Fibroblast of mammary gland (primary cell): ENCODE measurements at regions not wholly inside any gene's neighbourhood (a gene's known extent, or its start where the extent isn't known, plus 50 kb on each side); places are given as distances from the start of the nearest gene placed in this dataset.

ENCODE experiments used
- DNase-seq: peaks from one replicate; pipeline ENCODE4 v3.0.0-alpha.2; 2010; ENCODE audit warnings: low read depth
- H3K4me3 ChIP-seq: 2 replicates; pipeline ENCODE4 v1.5.1; 2011; ENCODE audit warnings: low read depth, mild to moderate bottlenecking, low read length, moderate library complexity; ENCODE audit not compliant: control insufficient read depth
- CTCF ChIP-seq: conservative IDR thresholded peaks from 2 replicates; pipeline ENCODE4 v1.5.1; 2011; ENCODE audit warnings: low read depth, low read length, inconsistent platforms; ENCODE audit not compliant: control insufficient read depth, insufficient read depth

GRCh38 chr6:50461696-50462095 lies 251.6 kb upstream of the TFAP2D start:
- TF ChIP-seq CTCF = no peak

GRCh38 chr6:50463931-50464330 lies 249.4 kb upstream of the TFAP2D start:
- DNase-seq = no peak
- no peak overlapping the region for H3K4me3 ChIP-seq
- no peak for TF ChIP-seq CTCF

More at GRCh38 chr6:50461696-50462095, 251.6 kb upstream of the TFAP2D start:
- DNase-seq = no peak
- H3K4me3 ChIP-seq = no peak overlapping the region

GRCh38 chr6:50467931-50468330 lies 245.4 kb upstream of the TFAP2D start:
- H3K4me3 ChIP-seq = no peak overlapping the region
- DNase-seq = no peak
- TF ChIP-seq CTCF = no peak

GRCh38 chr6:50471041-50471440 lies 242.3 kb upstream of the TFAP2D start:
- no peak overlapping the region for H3K4me3 ChIP-seq
- no peak for TF ChIP-seq CTCF

GRCh38 chr6:50510361-50510760 lies 203.0 kb upstream of the TFAP2D start:
- TF ChIP-seq CTCF = no peak
- no peak for DNase-seq
- no peak overlapping the region for H3K4me3 ChIP-seq

More at GRCh38 chr6:50471041-50471440, 242.3 kb upstream of the TFAP2D start:
- no peak for DNase-seq

- DNase-seq = no peak
- no peak overlapping the region for H3K4me3 ChIP-seq
- no peak for TF ChIP-seq CTCF
Observed at GRCh38 chr6:50520326-50521266, 192.7 kb upstream of the TFAP2D start.
